ENCODE measurements at regions not wholly inside any gene's neighbourhood (a gene's known extent, or its start where the extent isn't known, plus 50 kb on each side); places are given as distances from the start of the nearest gene placed in this dataset.

DNA sequence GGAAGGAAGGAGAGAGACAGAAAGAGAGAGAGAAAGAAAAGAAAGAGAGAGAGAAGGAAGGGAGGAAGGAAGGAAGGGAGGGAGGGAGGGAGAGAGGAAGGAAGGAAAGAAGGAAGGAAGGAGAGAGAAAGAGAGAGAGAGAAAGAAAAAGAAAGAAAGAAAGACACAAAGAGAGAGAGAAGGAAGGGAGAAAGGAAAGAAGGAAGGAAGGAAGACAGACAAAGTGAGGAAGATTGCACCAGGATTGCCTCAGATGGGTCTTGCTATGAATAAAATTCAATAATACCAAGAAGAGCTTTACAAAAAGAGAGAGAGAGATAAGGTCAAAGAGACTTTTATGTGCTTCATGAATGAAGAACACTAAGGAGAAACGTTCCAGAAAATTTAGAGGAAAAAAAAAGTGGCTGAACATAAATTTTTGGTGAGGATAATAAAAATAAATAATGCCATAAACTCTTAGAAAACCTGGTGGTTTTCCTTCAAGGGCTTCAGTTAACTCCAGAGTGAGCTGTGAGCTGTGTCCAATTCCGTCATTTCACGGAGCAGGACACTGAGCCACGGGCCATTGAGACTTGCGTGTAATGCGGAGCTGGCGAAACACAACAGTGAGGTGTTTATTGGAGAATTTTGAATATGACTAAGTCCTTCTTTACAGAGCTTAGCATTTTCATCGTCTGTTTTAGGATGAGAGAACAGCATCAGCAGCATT, 72.7 kb upstream of the TNRC6C start:
- no peak for TF ChIP-seq CTCF (IDR thresholded peaks at IDR 0.05)
- no peak for TF ChIP-seq POLR2A (IDR thresholded peaks at IDR 0.05)
